NOMO-1 (cell line): ENCODE measurements at regions not wholly inside any gene's neighbourhood (a gene's known extent, or its start where the extent isn't known, plus 50 kb on each side); places are given as distances from the start of the nearest gene placed in this dataset.

ENCODE experiments used
- DNase-seq, 2 experiments: peaks; one replicate each; lab custom pipeline; 2025; ENCODE audit not compliant: unreplicated experiment in 2 of 2; lab: John Stamatoyannopoulos, UW

DNA sequence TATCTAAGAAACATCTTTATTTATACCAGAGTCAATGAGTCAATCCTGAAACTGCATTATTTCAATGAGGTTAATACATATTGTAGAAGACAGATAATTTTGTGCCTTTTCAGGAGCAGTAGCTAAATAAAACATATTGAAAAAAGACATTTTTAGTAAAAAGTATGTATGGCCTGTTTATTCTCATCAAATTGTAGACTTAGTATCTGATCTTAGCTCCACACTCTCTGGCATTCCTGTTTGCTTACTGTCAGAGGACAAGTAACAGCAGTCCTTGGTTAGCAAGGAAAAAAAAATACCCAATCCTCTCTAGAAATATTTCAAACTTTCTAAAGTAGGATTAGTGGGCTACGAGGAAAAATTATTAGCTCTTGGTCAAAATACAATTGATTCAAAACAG, 50.5 kb upstream of the GUCY1A1 start:
- no peak for DNase-seq

- peak in 1 of 2 experiments; percentile 0 for DNase-seq
Observed at GRCh38 chr4:155615081-155615887, 51.4 kb upstream of the GUCY1A1 start.

DNA sequence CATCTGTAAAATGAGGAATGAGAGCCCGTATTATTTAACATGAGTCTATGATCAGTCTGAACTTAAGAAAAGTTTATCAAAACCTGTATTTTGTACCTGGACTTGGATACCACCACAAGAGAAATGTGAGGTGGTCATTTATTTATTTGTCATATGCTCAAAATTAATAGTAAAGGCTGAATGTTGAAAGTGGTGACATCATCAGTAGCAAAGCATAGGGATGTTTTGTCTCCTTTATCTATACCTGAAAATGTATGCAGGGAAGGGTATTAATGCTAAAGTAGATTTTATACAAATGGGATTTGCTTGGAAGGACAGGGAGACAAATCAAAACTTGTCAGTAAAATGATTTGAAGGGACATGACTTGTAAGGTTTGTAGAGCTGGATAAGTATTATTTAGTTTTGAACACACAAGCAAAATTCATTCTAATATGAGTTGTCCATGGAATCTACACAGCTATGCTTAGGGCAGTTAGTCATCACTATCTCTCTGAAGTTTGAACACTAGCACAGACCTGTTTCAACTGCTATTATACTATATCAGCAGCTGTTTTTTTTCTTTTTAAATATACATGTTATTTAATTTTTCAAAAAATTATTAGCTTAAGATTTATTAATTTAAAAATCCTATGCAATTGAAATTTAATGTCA, 52.4 kb upstream of the GUCY1A1 start:
- no peak for DNase-seq

- no peak for DNase-seq
Observed at GRCh38 chr4:155612074-155612473, 54.6 kb upstream of the GUCY1A1 start.

DNA sequence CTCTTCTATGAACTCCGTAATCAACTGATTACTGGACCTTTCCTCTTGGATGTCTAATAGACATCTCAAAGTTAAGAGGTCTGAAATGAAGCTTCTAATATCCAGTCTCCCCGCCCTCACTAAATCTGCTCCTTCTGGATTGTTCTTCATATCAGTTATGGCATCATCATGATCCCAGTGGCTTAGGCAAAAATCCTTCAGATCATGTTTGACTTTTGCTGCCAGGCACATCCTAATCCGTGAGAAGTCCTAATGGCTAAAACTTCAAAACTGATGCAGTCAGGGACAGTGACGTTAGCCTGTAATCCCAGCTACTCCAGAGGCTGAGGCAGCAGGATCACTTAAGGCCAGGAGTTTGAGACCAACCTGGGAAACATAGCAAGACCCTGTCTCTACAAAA, 55.1 kb upstream of the GUCY1A1 start:
- DNase-seq = no peak

DNA sequence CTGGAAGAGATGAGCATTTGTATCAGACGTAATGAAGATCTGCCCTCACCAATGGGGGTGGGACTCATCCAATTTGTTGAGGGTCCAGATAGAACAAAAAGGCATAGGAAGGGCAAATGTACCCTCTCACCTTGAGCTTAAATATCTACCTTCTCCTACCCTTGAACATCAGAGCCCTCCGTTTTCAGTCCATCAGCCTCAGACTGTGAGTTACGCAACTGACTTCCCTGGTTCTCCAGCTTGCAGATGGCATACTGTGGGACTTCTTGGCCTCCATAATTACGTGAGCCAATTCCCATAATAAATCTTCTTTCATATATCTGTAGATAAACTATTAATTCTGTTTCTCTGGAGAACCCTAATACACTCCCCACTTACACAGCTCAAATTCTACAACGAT, 56.5 kb upstream of the GUCY1A1 start:
- DNase-seq = no peak

- DNase-seq = no peak
Observed at GRCh38 chr4:155609455-155610059, 57.1 kb upstream of the GUCY1A1 start.

DNA sequence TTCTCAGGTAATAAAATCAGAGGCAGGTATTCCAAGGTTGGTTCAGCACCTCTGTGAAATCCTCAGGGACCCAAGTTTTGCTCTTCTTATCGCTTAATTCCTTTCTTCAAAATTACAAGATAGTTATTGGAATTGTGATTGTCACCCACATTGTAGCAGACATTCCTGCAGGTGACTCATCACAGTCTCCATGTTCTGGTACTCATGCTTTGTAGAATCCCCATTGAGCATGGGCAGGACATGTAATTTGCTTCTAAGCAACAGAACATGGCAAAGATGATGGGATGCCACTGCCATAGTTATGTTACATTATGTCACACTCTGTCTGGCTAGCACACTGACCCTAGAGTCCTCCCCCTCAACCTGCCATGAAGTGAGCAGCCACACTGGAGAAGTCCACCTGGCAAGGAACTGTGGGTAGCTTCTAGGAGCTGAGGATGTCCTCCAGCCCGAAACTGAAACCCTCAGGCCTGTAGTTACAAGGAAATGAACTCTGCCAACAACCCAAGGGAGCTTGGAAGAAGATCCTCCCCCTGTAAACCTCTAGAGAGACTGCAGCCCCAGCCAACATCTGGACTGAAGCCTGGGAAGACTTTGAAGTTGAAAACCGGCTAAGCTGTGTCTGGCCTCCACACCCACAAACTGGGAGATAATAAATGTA, 58.3 kb upstream of the GUCY1A1 start:
- DNase-seq = no peak

DNA sequence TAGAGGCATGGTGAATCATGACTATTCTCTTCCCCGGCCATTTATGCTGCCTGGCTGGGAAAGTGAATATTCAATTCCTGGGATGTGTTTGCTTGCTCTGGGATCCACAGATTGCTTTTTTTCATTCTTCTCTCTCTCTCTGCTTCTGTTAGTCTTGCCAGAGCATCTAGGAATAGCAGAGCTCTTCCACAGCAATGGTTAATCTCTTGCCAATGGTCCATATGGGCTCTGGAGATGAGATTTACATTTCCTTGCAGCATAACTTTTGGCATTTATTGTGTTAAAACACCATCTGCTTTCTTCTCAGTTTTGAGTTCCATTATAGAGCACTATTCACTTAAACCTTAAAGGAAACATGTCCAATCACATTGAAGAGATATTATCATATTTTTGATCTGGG, 59.2 kb upstream of the GUCY1A1 start:
- DNase-seq = no peak

GRCh38 chr4:155604718-155605626, 61.7 kb upstream of the GUCY1A1 start:
- no peak for DNase-seq

GRCh38 chr4:155603360-155603891, 63.2 kb upstream of the GUCY1A1 start:
- no peak for DNase-seq

GRCh38 chr4:155602351-155603140, 64.1 kb upstream of the GUCY1A1 start:
- DNase-seq = no peak

DNA sequence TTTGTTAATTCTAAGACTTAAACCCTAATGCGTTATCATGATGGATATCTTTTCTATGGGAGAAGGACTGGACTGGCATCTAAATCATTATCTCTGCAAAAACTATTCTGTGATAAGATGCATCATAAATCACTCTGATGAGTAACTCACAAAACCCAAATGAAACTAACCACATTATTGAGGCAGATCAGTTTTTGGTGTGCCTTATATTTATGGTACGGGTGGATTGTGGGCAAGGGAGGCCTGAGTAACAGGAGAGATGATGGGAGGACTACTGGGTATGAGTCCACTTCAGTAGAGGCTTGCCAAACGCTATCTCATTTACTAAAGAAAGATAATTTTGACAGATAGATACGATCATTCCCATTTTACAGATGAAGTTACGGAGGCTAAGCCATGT, 66.4 kb upstream of the GUCY1A1 start:
- DNase-seq = no peak

DNA sequence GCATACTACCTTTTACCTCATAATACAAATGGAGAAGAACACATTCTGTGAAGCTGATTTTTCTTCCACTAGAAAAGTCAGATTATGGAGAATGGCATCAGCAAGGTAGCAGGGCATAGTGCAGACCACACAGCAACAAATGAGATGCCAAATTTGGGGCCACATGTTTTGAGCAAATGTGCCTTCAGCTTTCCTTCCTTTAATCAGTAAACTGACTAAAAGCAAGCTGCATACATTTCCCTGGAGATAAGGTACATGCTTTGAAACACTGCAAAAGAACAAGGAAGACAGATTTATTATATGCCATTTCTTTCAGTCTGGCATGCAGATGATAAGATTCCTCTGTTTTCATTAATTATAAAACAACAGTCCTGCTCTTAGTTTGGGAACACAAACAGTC, 67.1 kb upstream of the GUCY1A1 start:
- no peak for DNase-seq

DNA sequence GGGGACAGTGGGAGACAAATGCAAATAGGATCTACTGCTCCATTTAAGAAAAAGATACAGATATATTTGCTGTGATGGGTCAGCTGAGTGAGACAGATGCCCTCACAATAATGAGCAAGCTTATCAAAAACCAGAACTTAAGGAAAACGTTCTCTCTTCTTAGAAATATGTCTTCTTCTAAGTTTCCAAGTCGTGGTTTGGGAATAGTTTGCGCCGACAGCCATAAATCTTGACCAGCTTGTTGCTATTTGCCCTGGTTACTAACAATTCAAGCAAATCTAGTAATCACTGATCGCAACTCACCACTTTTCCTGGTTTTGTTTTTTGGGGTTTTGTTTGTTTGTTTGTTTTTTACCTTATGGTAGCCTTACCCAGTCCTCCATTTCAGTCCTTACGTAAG, 67.6 kb upstream of the GUCY1A1 start:
- DNase-seq = no peak

- no peak for DNase-seq
Observed at GRCh38 chr4:155597933-155598451, 68.7 kb upstream of the GUCY1A1 start.

GRCh38 chr4:155597281-155597680, 69.4 kb upstream of the GUCY1A1 start:
- DNase-seq = no peak

DNA sequence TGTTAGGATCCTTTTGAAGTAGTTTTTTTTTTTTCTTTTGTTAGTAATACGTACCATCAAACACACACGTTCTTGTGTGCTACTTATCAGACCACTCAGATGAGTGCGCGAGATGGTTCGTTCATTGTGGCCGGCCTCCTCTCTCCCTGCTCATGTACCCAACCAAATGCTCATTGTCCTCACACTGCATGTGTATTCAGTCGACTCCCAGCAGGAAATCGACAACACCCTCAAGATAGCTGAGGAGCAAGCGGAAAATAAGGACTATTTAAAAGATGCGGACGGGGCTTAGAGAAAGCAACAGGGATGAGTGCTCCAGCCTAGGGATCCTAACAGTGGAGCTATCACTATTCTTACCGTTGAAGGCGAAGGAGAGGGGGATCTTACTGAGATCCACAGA, 72.9 kb upstream of the GUCY1A1 start:
- DNase-seq = no peak

GRCh38 chr4:155592938-155593297, 73.7 kb upstream of the GUCY1A1 start:
- no peak for DNase-seq
